ENCODE measurements at regions not wholly inside any gene's neighbourhood (a gene's known extent, or its start where the extent isn't known, plus 50 kb on each side); places are given as distances from the start of the nearest gene placed in this dataset.

- no peak for TF ChIP-seq CTCF (IDR thresholded peaks at IDR 0.05)
- no peak for TF ChIP-seq POLR2A (IDR thresholded peaks at IDR 0.05)
Observed at GRCh38 chr4:28976369-28976768, 1743.8 kb upstream of the PCDH7 start.

All from heart left ventricle (tissue), 13 donors.